Muscle layer of colon (tissue), 2 donors: ENCODE measurements at regions not wholly inside any gene's neighbourhood (a gene's known extent, or its start where the extent isn't known, plus 50 kb on each side); places are given as distances from the start of the nearest gene placed in this dataset.

Experiments used
- H3K27ac ChIP-seq: one replicate; pipeline ENCODE4 v1.7.0; 2013; ENCODE audit warnings: low read depth, mild to moderate bottlenecking, low read length, moderate library complexity
- H3K27me3 ChIP-seq, 2 donors: one replicate each; pipeline ENCODE4 v1.7.0; 2013; ENCODE audit warnings: low read length in 2 of 2, mild to moderate bottlenecking in 2 of 2; ENCODE audit not compliant: insufficient read depth in 2 of 2, control insufficient read depth in 1 of 2
- H3K36me3 ChIP-seq: one replicate; pipeline ENCODE4 v1.7.0; 2013; ENCODE audit warnings: mild to moderate bottlenecking, low read length; ENCODE audit not compliant: insufficient read depth
- H3K4me1 ChIP-seq: one replicate; pipeline ENCODE4 v1.7.0; 2013; ENCODE audit warnings: mild to moderate bottlenecking, low read length; ENCODE audit not compliant: insufficient read depth
- H3K4me3 ChIP-seq, 2 donors: one replicate each; pipeline ENCODE4 v1.7.0; 2013; ENCODE audit warnings: low read length in 2 of 2, low read depth in 1 of 2, mild to moderate bottlenecking in 1 of 2, moderate library complexity in 1 of 2
- H3K9ac ChIP-seq: one replicate; pipeline ENCODE4 v1.7.0; 2013; ENCODE audit warnings: low read length
- H3K9me3 ChIP-seq: one replicate; pipeline ENCODE4 v1.7.0; 2013; ENCODE audit warnings: mild to moderate bottlenecking, low read length
- donor health status: abdominal sarcoma.
- donor health status: Adenocarcinoma of cecum.

DNA sequence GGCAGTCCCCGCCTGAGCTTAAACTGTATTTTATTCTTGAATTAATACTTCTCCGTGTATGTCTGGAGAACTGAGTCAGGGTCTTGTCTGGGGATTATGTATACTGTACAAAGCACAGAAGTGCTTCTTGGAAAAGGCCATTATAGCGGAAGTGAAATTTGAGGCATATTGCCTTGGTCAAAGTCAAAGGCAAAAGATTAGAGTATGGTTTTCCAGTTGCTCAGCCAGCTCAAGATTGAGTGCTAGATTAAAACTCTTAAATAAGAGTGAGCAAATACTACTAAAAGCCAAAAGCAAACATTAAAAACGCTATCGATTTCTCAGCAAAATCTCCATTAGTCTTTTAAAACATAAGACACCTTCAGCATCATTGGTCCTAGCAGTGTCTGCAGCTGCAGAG is 207.7 kb upstream of the MAN1A1 start:
- Histone ChIP-seq H3K4me1 (no peaks in the 10 kb centered on the region), H3K27me3 (no peaks in the 10 kb centered on the region), H3K36me3 (no peaks in the 10 kb centered on the region), H3K4me3 (no peak overlapping the region), H3K27ac (no peak overlapping the region), H3K9ac (no peak overlapping the region), H3K9me3 (no peaks in the 10 kb centered on the region)

DNA sequence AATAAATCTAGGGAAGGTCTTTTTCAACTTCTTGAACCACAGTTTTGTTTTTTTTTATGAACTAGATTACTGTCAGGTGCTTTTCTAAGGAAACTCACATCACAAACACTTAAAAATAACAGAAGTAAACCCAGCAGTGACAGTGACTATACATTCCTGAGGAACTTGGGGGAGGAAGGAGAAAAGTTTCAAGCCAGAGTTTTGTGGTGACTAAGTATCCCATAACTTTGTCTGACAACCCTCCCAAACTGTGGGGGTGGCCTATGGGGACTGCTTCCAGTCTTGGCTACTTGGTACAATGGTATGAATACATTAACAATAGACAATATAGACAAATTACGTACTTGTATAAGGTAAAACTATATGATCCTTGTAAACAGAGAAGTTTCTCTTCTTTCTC is 202.5 kb upstream of the MAN1A1 start:
- H3K4me3 ChIP-seq = no peak overlapping the region
- H3K9me3 ChIP-seq = no peaks in the 10 kb centered on the region
- no peaks in the 10 kb centered on the region for H3K4me1 ChIP-seq
- no peak overlapping the region for H3K27ac ChIP-seq
- H3K9ac ChIP-seq = no peak overlapping the region
- H3K36me3 ChIP-seq = no peaks in the 10 kb centered on the region
- no peaks in the 10 kb centered on the region for H3K27me3 ChIP-seq

DNA sequence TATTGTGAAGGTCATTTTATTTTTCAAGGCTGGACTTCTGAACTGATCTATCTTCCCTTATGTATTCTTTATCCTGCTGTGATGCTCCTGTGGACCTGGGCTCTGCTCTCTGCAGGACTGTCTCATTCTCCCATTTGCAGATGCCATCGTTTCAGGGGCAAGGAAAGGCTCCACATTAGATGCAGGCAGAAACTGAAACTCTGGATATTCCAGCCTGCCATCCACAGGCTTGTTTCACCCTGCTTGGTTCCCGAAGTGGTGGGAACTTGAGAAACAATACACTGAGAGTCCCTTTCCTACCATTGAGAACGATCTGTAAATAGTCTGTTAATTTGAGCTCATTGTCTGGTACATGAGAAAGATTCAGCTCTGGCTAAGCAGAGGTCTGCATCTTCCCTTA is 197.5 kb upstream of the MAN1A1 start:
- Histone ChIP-seq H3K27me3 (no peaks in the 10 kb centered on the region), H3K9me3 (no peaks in the 10 kb centered on the region), H3K4me1 (peaks cover 2% of the 10 kb centered on the region), H3K9ac (no peak overlapping the region), H3K4me3 (no peak overlapping the region), H3K36me3 (no peaks in the 10 kb centered on the region), H3K27ac (no peak overlapping the region)

DNA sequence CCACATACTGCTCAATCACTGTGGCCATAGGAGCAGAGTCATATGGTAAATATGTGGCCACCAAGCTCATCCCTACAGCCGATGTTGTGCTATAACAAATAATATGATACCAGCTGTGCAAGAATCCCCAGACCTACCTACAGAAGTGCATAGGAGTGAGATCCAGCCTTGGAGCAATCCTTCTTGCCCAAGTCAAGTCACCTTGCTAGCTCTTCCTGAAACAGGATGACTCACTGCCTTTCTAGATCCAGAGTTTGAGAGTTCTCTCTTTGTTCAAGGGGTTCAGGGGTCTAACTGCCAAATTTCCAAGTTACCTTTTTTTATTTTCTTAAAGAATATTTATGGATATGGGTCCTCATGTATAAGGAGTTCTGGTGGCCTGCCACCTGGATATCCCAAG is 195.7 kb upstream of the MAN1A1 start:
- no peak overlapping the region for H3K4me3 ChIP-seq
- no peak overlapping the region for H3K27ac ChIP-seq
- H3K27me3 ChIP-seq = no peaks in the 10 kb centered on the region
- H3K4me1 ChIP-seq = peaks cover 15% of the 10 kb centered on the region
- H3K36me3 ChIP-seq = no peaks in the 10 kb centered on the region
- no peaks in the 10 kb centered on the region for H3K9me3 ChIP-seq
- H3K9ac ChIP-seq = no peak overlapping the region

DNA sequence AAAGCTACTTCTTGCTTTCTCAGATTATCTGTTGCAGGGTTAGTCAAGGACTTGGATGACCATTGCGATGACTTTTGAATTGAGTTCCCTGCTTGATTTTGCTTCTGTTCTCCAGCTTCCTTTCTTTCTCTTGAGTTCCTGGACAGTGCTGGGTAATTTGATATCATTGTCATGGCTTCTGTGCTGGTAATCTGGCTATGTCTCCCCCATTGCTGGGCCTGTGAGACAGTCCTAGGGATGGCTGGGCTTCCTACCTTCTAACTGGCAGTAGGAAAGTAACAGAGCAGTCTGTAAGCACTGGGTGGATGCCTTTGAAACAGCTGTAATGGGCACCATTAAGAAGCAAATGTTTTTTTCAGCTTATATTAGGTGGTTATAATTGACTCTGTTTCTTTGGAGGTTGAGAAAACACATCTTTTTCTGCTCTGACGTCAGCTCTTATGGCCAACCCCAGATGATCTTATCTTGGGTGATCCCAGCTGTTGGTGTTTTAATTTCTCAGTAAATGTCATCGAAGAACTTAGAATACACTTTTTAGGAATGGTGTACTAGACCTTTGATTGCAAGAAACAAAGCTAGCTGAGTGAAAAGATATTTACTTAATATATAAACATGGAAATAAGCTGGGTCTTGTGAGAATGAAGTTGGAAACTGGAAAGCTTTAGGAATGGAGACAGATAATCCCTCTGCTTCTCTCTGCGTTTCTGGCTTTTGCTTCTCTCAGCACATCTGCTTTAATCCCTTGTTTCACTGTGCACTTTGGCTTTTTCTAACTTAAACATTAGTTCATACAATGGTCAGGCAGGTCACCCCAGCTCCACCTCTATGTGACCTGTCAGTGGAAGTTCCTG is 195.0 kb upstream of the MAN1A1 start:
- H3K9ac ChIP-seq = no peak overlapping the region
- no peak overlapping the region for H3K4me3 ChIP-seq
- peaks cover 19% of the 10 kb centered on the region for H3K4me1 ChIP-seq
- H3K27me3 ChIP-seq = no peaks in the 10 kb centered on the region
- H3K36me3 ChIP-seq = no peaks in the 10 kb centered on the region
- no peaks in the 10 kb centered on the region for H3K9me3 ChIP-seq
- no peak overlapping the region for H3K27ac ChIP-seq

DNA sequence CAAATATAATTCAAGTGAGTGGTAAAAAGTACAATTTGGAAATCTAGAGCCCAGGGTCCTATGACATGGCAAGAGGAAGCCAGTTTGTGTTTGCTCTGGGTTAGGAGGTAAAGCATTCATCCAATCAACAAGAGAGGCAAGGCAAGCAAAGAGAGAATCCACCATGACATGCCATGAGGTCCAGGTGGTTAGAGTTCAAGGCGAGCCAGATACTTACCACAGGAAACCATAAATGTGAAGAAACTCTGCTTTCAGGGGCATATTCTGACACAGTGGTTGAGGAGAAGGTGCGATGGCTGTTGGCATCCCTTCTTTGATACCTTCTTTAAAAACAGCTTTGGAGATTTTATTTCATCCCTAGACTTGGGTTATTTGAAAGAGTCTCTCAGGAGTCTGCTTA is 193.8 kb upstream of the MAN1A1 start:
- H3K9ac ChIP-seq = no peak overlapping the region
- H3K36me3 ChIP-seq = no peaks in the 10 kb centered on the region
- no peak overlapping the region for H3K27ac ChIP-seq

DNA sequence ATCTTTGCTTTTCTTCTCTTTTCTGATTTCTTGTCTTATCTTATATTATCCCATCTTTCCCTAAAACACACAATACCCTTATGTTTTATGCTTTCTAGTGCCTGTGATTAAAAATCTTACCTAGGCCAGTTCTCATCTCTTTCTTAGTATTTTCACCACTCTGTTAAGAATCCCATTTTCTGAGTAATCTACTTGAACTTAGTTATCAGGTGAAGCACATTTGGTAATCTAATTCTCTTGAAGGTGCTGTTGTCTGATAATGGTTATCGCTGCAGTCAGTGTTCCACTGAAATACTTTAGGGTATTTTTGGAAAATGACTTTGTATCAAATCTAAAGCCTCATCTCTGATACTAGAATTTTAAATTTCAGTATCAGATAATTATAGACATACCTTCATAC is 192.5 kb upstream of the MAN1A1 start:
- no peak overlapping the region for H3K4me3 ChIP-seq
- no peaks in the 10 kb centered on the region for H3K27me3 ChIP-seq
- peak overlapping the region; percentile 53 for H3K27ac ChIP-seq
- H3K9me3 ChIP-seq = no peaks in the 10 kb centered on the region
- H3K9ac ChIP-seq = no peak overlapping the region
- H3K4me1 ChIP-seq = peaks cover 19% of the 10 kb centered on the region
- H3K36me3 ChIP-seq = no peaks in the 10 kb centered on the region

More for the DNA sequence above, 193.8 kb upstream of the MAN1A1 start:
- H3K4me1 ChIP-seq = peaks cover 19% of the 10 kb centered on the region
- no peaks in the 10 kb centered on the region for H3K27me3 ChIP-seq
- no peaks in the 10 kb centered on the region for H3K9me3 ChIP-seq
- H3K4me3 ChIP-seq = no peak overlapping the region

DNA sequence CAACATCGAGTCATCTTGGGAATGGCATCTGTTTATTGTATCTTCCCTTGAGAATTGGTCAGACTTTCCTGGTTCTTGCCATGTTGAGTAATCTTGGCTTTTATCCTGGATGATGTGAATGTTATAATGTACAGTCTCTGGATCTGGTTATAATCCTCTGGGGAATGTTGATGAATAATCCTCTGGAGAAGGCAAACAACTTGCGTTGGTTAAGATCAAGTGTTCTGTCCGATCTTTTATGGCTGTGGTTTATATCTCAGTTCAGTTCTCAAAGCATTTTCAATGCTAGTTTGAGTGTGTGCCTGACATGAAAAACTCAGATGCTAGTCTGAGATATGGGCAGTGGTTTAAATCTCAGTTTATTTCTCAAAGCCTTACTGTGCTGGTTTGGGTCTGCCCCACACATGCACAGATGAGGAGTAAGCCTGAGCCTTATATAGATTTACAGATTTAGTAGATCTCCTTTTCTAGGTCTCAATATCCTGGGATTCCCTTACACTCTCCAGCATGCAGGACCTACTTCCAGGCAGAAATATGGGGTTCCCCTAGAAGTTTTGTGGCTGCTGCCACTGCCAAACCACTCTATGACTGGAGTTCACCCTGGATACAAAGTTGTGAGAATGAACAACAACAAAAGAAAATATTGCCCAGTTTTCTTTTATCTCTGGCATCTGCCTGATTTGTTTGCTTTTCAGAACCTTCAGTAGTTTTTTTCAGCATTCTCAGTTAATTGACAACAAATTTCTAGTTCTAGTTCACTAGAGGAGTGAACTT is 191.8 kb upstream of the MAN1A1 start:
- Histone ChIP-seq H3K27ac (peak overlapping the region; percentile 53), H3K4me3 (no peak overlapping the region)

DNA sequence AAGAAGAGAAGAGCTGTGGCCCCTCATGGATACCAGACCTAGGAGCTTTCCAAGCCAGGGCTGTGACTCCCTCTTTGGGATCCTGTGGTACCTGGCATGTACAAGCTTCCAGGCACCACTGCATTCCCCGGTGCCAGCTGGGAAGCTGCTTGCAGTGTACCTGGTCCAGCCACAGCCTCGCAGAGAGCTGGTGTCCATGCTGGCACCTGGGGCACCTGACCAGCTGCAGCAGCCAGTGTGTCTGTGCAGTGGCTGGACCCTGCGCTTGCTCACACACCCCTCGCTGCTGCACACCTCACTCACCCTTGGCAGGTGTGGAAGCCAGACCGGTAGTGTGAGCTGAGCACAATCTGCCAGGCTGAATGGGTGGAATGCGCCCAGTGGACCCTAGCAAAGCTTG is 190.9 kb upstream of the MAN1A1 start:
- peak overlapping the region; percentile 60 for H3K27ac ChIP-seq
- no peak overlapping the region for H3K4me3 ChIP-seq
- H3K9ac ChIP-seq = no peak overlapping the region

More for the DNA sequence above, 191.8 kb upstream of the MAN1A1 start:
- no peaks in the 10 kb centered on the region for H3K27me3 ChIP-seq
- H3K9ac ChIP-seq = no peak overlapping the region
- peaks cover 19% of the 10 kb centered on the region for H3K4me1 ChIP-seq
- no peaks in the 10 kb centered on the region for H3K36me3 ChIP-seq
- no peaks in the 10 kb centered on the region for H3K9me3 ChIP-seq

DNA sequence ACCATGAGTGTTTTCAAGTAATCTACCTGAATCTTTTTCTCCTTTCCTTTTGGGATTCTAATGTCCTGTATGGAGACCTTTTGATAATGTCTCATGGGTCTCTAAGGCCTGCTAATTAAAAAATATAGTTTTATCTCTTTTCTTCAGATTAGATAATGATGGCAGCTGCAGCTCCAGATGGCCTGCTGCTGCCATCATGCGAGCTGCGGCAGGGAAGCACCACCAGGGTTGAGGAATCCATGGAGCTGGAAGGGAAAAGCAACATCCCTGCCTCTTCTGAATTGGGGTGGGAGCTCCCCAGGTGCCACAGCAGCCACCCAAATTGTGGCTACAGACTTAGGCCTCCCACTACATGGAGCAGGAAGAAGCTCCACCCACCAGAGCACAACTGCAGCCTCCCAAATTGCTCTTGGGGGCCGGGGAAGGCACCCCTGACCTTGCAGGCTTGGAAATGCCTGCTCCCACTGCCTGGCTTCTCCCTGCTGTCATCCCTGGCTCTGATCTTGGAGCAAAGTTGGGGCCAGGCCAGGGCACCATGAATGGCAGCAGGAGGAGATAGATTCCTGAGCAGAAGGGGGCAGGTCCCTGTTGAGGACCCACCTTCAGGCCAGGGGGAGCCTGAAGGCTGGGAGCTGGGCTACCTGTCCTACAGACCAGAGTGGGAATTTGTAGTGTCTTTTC is 189.6 kb upstream of the MAN1A1 start:
- Histone ChIP-seq H3K36me3 (no peaks in the 10 kb centered on the region), H3K9ac (no peak overlapping the region), H3K4me1 (peaks cover 22% of the 10 kb centered on the region), H3K4me3 (no peak overlapping the region), H3K9me3 (no peaks in the 10 kb centered on the region), H3K27ac (no peak overlapping the region), H3K27me3 (no peaks in the 10 kb centered on the region)

More for the DNA sequence above, 190.9 kb upstream of the MAN1A1 start:
- Histone ChIP-seq H3K4me1 (peaks cover 19% of the 10 kb centered on the region), H3K36me3 (no peaks in the 10 kb centered on the region), H3K9me3 (no peaks in the 10 kb centered on the region), H3K27me3 (no peaks in the 10 kb centered on the region)

DNA sequence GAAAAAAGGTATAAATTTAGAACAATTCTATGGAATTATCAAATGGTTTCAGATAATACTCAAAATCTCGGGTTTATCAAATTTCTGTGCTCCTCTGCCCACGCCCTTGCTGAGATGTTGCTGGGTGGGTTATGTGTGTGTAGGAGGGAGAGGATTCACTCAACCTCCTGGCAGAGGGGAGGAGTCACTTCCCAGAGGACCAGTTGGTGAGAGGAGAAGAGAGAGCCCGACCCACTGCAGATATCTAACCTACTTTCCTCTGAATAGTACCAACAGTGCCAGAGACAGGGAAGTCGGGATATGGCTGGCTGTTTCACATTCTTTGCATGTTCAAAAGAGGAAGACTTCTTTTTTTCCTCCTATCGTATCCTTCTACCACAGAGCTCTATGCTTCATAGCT is 187.1 kb upstream of the MAN1A1 start:
- Histone ChIP-seq H3K4me1 (peaks cover 31% of the 10 kb centered on the region), H3K27ac (no peak overlapping the region), H3K9me3 (no peaks in the 10 kb centered on the region), H3K9ac (no peak overlapping the region), H3K36me3 (no peaks in the 10 kb centered on the region), H3K27me3 (no peaks in the 10 kb centered on the region), H3K4me3 (no peak overlapping the region)
